NCI-H187 (cell line): ENCODE measurements at regions not wholly inside any gene's neighbourhood (a gene's known extent, or its start where the extent isn't known, plus 50 kb on each side); places are given as distances from the start of the nearest gene placed in this dataset.

Experiments
- DNase-seq, 2 experiments: peaks; one replicate each; lab custom pipeline; 2025; lab: John Stamatoyannopoulos, UW

DNA sequence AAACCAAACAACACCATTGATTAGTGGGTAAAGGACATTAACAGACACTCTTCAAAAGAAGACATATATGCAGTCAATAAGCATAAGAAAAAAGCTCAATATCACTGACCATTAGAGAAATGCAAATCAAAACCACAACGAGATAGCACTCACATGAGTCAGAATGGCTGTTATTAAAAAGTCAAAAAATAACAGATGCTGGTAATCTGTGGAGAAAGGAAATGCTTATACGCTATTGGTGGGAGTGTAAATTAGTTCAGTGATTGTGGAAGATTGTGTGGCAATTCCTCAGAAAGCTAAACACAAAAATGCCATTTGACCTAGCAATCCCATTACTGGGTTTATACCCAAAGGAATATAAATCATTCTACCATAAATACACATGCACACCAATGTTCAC is 182.6 kb downstream of the TRPC6 start:
- DNase-seq: no peak

- DNase-seq: no peak
Measured at GRCh38 chr11:101397979-101398378, 185.8 kb downstream of the TRPC6 start.

DNA sequence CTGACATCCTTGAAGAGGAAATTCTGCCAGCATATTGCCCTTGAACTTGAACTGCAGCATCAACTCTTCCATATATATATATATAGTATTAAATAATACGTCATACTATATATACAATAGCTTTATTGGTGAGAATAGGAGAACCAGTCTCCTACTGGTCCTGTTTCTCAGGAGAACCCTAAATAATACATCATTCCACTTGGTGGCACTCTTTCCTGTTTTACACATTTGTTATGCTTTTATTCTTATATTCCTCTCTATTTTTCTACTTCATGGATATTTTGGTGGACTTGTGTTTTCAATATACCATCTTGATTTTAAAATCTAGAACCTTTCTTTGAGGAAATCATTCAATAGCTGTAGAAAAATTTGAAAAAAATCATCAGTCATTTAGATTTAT is 193.3 kb downstream of the TRPC6 start:
- DNase-seq: no peak

- DNase-seq: no peak
Measured at GRCh38 chr11:101369835-101370234, 214.0 kb downstream of the TRPC6 start.

GRCh38 chr11:101363706-101364275 is 220.0 kb downstream of the TRPC6 start:
- no peak for DNase-seq

GRCh38 chr11:101362643-101363042 is 221.2 kb downstream of the TRPC6 start:
- no peak for DNase-seq

DNA sequence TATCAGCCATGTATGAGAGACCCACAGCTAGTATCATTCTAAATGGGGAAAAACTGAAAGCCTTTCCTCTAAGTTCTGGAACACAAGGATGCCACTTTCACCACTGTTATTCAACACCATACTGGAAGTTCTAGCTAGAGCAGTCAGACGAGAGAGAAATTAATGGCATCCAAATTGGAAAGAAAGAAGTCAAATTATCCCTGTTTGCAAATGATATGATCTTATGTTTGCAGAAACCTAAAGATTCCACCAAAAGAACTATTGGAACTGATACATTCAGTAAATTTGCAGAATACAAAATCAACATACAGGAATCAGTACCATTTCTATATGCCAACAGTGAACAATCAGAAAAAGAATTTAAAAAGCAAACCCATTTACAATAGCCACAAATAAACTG is 226.0 kb downstream of the TRPC6 start:
- DNase-seq: no peak

DNA sequence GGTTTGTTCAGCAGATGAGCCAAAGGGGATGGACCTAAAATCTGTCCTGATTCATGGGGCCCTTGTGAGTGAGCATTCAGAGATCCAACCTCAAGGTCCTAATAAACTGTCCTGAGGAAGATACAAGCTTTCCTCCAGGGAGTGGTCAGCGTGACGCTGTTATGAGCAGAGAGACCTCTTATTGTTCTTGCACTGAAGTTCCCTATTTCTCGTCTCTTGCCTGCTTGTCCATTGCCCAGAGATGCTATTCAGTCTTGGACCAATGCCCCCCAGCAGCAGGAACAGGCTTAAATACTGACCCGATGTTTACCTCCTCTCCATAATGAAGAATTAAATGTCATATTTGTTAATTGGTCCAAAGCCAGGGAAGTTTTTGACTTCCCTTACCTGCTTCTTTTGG is 225.2 kb upstream of the PGR start:
- DNase-seq: no peak

DNA sequence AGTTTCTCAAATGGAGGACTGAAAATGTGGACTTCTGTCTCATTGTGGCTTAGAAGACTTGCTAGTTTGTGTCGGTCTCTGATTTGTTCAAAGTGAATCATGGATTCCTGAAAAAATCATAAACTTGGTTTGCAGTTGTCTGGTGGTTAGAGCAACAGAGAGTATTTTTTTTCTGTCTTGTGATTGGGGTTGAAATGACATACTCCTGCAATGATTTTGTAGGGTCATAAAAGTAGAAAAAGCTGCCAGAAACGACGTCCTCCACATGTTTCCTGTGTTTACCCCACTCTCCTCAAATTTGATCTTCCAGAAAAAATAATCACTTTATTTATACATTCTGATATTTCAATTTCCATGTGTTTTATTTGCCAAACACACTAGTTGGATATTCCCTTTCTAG is 219.2 kb upstream of the PGR start:
- no peak for DNase-seq

DNA sequence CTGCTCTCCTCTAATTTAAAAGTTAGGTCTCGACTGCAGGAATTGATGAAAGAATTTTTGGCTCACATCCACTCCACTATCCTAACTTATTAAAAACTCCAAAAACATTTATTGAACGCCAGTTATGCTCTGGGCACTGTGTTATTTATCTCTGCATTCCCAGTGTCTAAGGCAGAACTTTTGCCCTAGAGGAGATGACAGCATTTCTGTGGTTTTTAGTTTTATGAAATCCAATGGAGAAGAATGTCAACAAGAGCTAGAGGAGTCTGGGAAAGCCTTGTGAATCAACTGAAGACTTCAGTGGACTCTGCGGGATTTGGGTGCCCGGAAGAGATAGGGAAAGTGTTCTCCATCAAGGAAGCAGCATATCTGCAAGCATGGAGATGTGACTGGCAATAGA is 217.0 kb upstream of the PGR start:
- DNase-seq: no peak

- no peak for DNase-seq
Measured at GRCh38 chr11:101345891-101346290, 216.3 kb upstream of the PGR start.

- DNase-seq: no peak
Measured at GRCh38 chr11:101342307-101342706, 212.7 kb upstream of the PGR start.

DNA sequence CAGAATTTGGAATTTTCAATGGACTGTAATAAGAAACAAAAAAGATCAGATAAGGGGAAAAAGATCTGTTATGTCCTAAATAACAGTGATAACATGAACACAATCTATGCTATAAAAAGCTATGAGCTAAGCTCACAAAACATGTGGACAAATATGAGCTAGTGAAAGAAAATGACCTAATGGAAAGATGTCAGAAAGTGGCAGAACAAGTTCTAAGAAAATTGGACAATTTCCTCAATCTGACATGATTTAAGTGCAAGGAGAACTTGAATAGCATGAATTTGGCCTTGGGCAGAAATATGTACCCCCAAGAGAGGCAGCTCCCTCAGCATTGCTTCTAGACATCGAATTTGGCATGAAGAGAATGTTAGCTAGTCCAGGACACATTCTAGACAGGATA is 212.0 kb upstream of the PGR start:
- DNase-seq: no peak

DNA sequence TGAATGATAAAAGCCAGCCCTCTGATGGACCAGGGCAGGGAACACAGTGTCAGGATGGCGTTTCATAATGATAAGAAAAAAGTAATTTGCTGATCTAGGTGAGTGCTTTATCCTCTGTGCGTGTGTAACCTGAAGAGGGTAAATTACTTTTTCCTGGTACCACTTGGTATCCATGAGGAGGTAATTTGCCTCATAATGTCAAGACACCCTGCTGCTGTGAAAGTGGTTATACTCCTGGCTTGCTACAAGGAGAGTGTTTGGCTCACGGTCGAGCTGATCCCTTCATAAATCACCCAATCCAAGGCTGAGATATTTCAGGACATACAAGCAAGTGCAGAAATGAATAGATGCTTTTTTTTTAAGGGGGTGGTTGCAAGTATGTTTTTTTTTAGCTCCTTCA is 207.2 kb upstream of the PGR start:
- DNase-seq: peak; percentile 67 to 83

- peak in 1 of 2 experiments; percentile 4 for DNase-seq
Measured at GRCh38 chr11:101336155-101336554, 206.5 kb upstream of the PGR start.

DNA sequence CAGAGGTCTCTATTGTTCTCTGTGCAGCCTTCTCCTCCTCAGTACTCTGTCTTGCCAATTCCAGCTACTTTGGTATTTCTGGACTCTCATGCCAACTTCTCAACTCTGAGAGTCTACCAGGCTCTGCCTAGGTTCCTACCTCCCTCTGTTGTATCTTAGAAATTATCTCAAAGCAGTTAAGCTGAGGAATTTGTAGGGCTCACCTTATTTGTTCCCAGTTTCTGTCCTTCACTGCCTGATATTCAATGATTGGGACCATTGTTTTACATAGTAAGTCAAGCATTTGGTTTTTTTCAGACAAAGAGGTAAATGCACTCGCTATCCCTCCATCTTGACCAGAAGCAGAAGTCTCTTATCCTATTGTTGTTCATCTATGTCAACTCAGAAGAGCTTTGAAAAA is 205.0 kb upstream of the PGR start:
- DNase-seq: no peak

DNA sequence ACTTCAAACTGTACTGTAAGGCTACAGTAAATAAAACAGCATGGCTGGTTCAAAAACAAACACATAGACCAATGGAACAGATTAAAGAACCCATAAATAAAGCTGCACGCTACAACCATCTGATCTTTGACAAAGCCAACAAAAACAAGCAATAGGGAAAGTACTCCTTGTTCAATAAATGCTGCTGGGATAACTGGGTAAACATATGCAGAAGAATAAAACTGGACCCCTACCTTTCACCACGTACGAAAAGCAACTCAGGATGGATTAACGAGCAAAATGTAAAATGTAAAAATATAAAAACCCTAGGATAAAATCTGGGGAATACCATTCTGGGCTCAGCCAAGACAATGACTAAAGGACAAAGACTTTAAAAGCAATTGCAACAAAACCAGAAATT is 201.8 kb upstream of the PGR start:
- DNase-seq: no peak

GRCh38 chr11:101327908-101328307 is 198.3 kb upstream of the PGR start:
- no peak for DNase-seq

GRCh38 chr11:101326141-101326540 is 196.5 kb upstream of the PGR start:
- DNase-seq: no peak

- DNase-seq: no peak
Measured at GRCh38 chr11:101323997-101324396, 194.4 kb upstream of the PGR start.

DNA sequence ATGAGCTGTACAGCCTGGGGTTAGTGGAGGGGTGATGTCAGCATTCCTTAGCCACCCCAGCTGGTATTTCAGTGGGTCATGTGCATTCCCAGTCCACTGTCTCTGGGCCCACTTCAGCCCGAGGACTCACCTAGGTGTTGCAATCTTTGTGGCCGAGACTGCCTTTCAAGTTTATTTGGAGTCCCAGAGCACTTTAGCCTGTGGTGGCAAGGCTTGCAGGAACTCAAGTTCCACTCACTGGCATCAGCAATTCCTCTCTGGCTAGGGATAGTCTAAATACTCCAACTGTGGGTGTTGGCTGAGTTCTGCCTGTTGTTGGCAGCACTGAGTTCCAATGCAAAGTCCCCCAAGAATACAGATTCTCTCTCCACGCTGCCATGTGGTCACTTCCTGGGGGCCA is 191.6 kb upstream of the PGR start:
- no peak for DNase-seq

- no peak for DNase-seq
Measured at GRCh38 chr11:101306721-101307120, 177.1 kb upstream of the PGR start.

DNA sequence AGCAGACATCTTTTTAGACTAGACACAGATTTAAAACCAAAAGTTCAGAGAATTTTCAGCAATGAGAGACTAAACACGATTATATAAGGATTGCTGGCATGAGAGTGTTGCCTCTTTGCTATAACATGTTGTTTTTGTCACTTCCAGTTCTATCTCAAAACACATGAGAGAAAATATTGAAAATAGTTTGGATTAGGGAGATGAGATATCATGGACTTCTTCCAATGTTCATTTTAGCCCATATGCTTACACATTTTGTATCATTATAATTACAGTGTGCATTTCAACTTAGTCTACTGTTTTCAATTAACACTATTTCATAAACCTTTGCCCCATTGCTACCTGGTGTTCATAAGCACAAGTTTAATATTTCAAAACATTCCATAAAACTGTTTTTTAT is 175.9 kb upstream of the PGR start:
- no peak for DNase-seq

GRCh38 chr11:101299210-101299609 is 169.6 kb upstream of the PGR start:
- DNase-seq: peak; percentile 22 to 33

GRCh38 chr11:101296896-101297295 is 167.3 kb upstream of the PGR start:
- no peak for DNase-seq
